Left cardiac atrium (tissue), 4 donors: ENCODE measurements at regions not wholly inside any gene's neighbourhood (a gene's known extent, or its start where the extent isn't known, plus 50 kb on each side); places are given as distances from the start of the nearest gene placed in this dataset.
"Not testable (repeated sequence)": the region's sequence is repeated elsewhere in the genome, so short reads cannot be mapped to it uniquely, and the experiment has no call there.

Experiments used
- ATAC-seq, 2 donors: fragments of 200-7000 bp; cut with Tn5 transposase; one replicate each; pipeline ENCODE4 v1.9.1; 2020; ENCODE audit warnings: mild to moderate bottlenecking in 2 of 2, moderate library complexity in 2 of 2
- DNase-seq: peaks from one replicate; pipeline ENCODE4 v3.0.0-alpha.2; 2020
- intact Hi-C, 2 donors: fragments of 100-400 bp; cut with DNase I; formaldehyde crosslinking; loops; one replicate each; pipeline versions ENCODE4 v1.14.1 to v1.15.1; 2022 to 2023
- donor health status: DM: no; HTN: yes; CAD: no.
- donor health status: DM: no; HTN: yes; CAD: no; lungs with severe emphysema.
- donor health status: DM: yes; HTN: yes; CAD: no.
- donor health status: Dilated cardiomyopathy.

DNA sequence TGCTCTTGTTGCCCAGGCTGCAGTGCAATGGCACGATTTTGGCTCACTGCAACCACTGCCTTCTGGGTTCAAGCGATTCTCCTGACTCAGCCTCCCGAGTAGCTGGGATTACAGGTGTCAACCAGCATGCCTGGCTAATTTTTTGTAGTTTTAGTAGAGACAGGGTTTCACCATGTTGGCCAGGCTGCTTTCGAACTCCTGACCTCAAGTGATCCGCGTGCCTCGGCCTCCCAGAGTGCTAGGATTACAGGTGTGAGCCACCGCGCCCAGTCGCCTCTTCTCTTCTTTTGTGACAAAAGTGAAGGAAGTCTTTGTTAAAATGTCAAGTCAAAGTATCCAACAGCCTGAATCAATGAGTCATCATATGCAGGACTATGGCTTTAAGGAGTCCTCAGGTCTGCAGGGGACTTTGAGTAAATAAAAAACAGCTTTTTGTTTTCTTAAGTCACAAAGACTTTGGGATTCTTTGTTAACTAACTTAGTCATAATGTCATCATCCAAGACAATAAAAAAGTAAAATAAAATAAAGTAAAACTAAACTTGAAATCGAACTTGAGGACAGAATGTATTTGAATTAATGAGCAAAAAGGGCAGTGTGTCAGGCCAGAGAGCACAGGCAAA lies 1153.2 kb downstream of the SUCLG1 start:
- DNase-seq (no peak), ATAC-seq (no peak)
- intact Hi-C loops = no loop called here

DNA sequence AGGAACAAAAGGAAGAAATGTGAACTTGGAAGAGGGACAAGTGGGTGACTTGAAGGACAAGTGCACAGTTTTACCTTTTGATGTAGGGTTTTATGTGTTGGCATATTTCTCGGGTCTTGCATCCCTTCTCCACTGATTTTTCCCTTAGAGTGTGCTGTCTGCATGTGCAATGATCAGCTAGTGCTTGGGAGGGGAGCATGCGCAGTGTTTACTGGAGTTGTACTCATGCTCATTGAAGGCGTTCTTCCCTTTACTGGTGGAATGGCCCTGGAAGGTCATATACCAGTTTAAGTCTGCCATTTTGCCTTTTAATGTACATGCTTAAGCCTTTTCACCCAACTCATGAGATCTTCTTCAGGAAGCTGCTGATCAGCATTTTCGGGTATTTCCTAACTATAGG lies 1168.0 kb downstream of the SUCLG1 start:
- DNase-seq (no peak), ATAC-seq (no peak)
- intact Hi-C loops = no loop called here

DNA sequence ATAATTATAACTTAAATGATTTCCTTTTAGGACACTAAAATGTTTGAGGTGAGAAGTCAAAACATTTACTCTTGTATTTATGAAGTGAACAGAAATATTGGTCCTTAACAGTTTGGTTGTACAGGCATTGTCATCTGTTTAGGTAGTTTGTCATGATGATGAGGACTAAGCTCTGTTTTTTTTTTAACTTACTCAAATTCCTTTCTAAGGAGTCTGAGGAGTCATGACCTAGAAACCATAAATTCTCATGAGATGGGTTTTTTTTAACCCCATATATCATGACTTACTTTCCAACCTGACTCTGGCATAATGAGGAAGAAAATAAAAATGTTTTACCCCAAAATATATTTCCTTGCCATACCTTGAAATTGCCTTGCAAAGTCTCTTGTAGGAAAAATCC lies 1176.2 kb downstream of the SUCLG1 start:
- DNase-seq (no peak), ATAC-seq (no peak)
- intact Hi-C loops = no loop called here

DNA sequence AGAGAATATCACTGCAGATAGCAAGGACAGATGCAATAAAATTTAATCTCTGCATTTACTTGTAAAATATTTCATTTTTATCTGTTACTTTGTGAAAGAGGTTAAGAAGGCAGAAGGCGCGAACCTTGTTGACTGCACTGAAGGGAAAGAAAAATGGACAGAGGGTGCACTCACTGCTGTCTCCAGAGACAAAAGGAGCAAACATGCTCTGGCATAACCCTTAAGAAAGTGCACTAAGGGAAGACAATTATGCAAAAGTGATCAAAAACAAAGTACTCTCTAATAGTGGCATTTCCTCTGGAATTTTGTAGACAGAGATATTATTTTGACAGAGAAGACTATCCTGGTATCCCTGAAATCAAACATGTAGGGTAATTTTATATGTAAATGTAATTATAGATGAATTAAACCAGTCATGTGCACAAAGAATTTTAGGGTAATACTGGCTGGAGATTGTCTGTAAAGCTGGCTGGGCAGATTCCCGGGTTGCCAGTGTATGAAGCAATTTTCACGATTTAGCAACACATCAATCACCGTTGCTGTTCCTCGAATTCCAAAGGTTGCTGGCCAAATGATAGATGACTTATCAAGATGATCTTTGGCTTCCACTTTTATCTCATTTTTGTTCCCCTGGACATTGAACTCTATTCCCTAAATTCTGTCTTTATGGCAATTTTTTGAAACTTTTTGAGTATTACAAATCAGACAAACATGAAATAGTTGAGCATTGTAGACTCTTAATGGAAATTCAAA lies 1176.9 kb downstream of the SUCLG1 start:
- DNase-seq (no peak), ATAC-seq (no peak)
- intact Hi-C loops = no loop called here

DNA sequence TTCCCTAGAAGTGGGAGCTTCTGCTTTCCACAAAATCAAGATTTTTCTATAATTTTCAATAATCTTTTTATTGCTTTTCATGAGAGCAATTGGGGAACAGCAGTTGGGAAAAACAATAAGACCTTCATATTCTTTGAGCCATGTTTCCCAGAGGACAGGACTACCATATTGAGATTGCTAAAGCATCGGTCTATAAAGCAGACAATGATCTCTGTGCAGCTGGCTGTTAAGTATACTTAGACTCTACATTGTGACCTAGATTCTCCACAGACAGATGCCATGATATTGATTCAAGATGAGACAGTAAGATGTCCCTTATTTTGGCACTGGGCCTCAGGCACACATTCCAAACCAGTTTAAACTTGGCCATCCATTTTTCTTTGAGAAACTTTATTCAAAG lies 1178.7 kb downstream of the SUCLG1 start:
- ATAC-seq (no peak), DNase-seq (no peak)
- intact Hi-C loops = no loop called here

DNA sequence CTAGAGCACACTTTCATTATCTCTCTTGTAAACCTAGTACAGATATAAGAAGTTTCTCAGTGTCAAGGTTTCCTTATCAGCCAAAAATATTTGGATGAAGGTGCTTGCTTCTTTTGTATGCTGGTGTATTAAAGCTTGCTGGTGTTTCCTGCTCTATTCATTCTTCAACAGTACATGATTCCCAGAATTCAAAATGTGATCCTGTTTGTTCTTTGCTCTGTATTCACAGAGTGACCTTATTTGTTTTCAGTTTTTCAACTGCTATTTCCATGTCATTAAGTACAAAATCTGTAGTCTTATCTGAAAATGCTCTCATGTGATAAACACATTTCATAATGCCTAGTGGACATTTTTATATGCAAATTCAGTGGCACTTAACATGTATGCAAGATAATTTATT lies 1185.8 kb downstream of the SUCLG1 start:
- DNase-seq (no peak), ATAC-seq (no peak)
- intact Hi-C loops = no loop called here

DNA sequence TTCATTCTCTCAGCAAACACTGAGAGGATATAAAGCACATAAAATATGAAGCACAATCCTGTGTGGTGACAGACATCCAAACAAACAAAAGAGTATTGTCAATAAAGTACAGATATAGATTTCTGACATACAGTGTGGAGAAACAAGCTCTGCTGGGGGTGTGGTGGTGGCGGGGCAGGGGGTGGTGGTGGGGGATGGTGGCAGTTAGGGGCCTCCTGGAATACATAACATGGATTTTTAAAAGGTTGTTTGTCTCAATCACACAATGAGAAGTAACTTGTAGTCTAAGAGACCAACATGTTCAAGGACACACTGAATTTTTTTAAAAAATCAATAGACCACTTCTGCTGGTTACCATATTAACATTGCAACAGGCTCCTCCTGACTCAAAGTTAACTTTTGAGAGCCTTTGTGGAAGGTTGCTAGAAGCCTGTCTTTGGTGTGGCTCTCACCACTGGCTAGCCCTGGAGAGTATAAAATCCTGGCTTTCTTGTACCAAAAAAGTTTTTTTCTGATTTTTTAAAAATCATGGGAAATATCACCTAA lies 1197.4 kb downstream of the SUCLG1 start:
- intact Hi-C loops = no loop called here
- DNase-seq = no peak
- ATAC-seq = no peak

DNA sequence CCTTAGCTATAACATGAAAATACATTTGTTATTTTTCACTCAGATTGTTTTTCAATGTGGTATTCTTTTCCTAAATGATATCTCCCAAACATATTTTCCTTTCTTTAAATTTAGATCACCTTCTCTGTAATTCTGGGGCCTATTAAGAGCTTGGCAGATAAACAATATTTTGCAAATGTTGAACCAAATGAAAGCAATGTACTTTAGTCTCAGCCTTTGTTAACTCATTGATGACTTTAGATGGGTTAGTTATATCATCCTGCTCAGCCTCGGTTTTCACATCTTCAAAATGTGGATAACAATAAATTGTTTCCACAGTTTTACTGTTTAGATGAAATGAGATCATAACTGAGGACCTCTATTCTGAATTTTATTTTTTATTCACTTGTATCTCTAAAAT lies 1205.2 kb downstream of the SUCLG1 start:
- DNase-seq (no peak), ATAC-seq (no peak)
- intact Hi-C loops = no loop called here

DNA sequence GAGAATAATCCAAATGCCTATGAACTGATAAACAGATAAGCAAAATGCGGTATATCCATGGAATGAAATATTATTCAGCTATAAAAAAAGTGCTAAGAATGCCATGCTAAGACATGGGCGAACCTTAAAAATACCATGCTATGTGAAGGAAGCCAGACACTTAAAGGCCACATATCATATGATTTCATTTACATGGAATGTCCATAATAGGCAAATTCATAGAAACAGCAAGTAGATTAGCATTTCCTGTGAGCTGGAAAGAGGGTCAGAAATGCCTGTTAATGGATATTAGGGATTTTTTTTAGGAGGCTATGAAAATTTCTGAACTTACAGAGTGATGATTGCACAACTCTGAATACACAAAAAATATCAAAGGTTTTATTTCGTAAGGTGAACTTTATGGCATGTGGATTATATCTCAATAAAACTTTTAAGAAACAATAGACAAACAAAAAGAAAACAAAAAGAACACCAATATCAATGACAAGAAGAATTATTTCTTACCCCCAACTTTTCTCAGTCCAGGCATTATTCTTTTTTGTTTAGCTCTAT lies 1207.7 kb downstream of the SUCLG1 start:
- DNase-seq = no peak
- intact Hi-C loops = no loop called here
- ATAC-seq = no peak

DNA sequence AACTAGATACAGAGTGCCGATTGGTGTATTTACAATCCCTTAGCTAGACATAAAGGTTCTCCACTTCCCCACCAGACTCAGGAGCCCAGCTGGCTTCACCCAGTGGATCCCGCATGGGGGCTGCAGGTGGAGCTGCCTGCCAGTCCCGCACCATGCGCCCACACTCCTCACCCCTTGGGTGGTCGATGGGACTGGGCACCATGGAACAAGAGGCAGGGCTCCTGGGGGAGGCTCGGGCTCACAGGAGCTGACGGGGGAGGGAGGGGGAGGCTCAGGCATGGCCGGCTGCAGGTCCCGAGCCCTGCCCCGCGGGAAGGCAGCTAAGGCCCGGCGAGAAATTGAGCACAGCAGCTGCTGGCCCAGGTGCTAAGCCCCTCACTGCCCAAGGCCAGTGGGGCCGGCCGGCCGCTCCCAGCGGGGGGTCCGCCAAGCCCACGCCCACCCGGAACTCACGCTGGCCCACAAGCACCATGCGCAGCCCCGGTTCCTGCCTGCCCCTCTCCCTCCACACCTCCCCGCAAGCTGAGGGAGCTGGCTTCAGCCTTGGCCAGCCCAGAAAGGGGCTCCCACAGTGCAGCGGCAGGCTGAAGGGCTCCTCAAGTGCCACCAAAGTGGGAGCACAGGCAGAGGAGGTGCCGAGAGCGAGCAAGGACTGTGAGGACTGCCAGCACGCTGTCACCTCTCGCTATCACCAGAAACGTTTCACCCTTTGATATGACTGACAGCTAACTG lies 1213.1 kb downstream of the SUCLG1 start:
- intact Hi-C loops, DNase-seq, ATAC-seq: not testable (repeated sequence)

DNA sequence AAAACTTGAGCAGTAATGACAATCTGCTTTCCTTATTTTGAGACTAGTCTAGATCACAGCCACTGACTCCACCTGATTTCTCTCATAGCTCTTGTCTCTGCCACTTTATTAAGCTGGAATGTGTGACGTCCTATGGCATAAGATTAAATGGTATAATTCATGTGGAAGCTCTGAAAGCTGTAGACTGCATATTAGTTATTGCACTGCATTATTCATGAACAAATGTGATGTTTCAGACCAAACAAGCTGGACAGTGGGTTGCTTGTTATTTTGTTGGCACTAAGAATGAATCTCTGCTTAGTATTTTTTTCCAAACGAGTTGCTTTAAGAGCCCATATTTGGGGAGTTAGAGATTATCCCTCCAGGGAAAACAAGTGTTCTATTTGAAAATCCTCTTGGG lies 1218.5 kb downstream of the SUCLG1 start:
- ATAC-seq (no peak), DNase-seq (no peak)
- intact Hi-C loops = no loop called here

DNA sequence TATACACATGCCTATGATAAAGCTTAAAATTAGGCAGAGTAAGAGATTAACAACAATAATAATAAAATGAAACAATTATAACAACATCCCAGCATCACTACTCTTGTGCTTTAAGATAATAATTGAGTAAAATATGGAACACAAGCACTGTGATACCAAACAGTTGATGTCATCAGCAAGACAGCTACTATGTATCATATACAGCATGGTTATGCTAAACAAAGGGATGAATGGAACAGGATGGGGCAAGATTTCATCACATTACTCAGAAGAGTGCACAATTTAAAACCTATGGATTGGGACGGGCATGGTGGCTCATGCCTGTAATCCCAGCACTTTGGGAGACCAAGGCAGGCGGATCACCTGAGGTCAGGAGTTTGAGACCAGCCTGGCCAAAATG lies 1221.0 kb downstream of the SUCLG1 start:
- no peak for ATAC-seq
- no peak for DNase-seq
- intact Hi-C loops = no loop called here

DNA sequence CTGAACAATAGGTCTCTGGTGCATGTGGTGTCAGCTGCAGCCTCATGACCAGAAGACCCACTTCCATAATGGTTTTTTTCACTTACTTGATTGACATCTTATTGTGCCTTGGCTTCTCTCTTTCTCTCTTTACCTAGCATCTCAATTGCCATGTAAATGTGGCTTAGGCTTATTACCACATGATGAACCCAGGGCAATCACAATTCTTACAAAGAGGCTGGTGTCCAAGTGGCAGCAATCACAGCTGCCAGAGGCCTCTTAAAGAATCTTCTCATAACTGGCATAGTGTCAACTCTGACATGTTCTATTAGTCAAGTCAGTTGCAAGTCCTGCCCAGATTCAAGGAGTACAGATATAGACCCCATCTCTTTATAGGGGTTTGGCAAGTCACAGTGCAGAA lies 1224.8 kb downstream of the SUCLG1 start:
- no peak for ATAC-seq
- DNase-seq = no peak
- intact Hi-C loops = no loop called here

DNA sequence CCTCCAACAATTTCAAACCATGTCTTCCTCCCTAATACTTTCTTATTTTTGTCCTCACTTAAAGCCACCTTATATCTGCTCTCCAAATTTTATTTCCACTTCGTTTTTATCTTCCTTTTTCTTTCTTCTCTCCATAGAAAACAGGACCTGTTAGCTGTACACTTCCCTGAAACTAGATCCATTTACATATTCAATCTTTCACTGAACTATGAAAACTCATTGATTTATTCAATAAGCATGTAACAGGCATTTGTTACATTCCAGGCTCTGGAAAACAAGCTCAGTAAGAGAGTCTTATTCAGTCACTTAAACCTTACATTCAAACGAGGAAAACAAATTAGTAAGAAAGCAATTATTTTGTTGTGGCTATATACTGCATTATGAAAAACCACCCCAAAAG lies 1225.3 kb downstream of the SUCLG1 start:
- no peak for DNase-seq
- intact Hi-C loops = no loop called here
- ATAC-seq = no peak

DNA sequence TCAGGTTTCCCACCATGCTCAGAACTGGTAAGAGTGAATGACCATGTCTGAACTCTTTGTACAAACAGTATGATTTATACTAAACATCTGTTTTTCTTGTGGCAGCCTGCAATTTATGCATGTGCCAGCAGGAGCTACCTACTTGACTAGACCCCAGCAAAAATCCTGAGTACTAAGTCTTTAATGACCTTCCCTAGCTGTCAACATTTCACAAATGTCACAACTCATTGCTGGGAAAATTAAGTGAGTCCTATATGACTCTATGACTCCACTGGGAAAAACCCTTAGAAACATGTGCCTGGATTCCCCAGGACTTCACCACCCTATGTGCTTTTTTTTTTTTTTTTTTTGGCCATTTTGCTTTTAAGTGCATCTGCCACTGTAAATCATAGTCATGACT lies 1225.8 kb downstream of the SUCLG1 start:
- intact Hi-C loops = no loop called here
- DNase-seq (no peak), ATAC-seq (no peak)

DNA sequence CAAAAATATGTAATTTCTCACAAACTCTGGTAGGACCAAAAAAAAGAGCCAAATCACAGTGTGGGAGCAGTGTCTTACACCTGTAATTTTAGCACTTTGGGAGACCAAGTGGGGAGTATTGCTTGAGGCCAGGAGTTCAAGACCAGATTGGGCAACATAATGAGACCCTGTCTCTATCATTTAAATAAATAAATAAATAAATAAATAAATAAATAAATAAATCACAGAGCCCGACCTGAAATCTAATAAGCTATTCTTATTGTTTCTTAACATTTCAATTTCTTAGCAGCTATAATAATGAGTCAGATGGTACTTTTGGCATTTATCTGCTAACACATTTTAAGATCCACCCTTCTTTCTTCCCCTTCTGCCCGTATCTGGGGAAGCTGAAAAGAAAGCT lies 1229.6 kb downstream of the SUCLG1 start:
- intact Hi-C loops = no loop called here
- no peak for DNase-seq
- ATAC-seq = no peak

DNA sequence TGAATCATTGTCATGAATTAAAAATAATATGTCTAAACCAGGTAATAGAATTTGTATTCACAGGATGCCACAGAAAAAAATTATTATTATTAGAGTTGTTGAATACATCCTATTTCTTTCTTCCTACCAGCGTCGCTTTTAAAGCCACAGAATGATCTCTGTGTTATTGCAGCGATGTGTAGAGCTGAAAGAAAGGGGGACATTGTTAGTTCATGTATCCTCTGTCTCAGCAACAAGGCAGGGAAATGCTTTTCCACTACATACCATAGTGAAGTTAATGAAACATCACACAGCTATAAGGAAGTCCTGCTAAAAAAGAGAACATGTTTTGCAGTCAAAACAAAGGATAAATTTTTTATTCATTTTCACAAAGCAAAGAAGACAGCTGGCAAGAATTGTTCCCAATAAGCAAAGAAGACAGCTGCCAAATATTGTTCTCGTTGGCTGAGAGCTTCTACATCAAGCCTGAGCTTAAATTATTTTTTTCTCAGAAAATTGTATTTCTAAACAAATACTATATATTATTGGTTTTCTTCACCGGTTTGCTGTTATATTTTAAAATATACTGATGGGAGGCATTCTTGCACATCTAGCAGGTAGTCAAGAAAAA lies 1234.4 kb downstream of the SUCLG1 start:
- no peak for DNase-seq
- no peak for ATAC-seq
- intact Hi-C loops = no loop called here

DNA sequence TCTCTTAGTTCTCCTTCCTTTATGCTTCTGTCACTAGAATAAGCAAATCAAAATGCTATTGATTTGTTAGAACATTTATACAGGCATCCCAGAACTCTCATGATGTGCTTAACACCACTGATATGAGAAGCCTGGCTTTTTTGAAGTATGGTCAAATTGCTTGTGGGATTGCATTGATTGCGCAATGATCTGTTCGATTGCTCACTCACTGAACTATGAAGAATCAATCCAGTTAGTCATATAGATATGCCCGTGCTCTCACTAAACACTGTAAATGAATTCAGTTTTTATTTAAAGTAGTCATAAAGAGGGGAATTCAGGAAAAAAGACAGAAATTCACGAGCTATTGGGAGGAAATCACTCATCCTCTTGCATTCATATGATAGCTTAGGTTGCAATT lies 1237.8 kb downstream of the SUCLG1 start:
- ATAC-seq (no peak), DNase-seq (no peak)
- intact Hi-C loops = no loop called here

DNA sequence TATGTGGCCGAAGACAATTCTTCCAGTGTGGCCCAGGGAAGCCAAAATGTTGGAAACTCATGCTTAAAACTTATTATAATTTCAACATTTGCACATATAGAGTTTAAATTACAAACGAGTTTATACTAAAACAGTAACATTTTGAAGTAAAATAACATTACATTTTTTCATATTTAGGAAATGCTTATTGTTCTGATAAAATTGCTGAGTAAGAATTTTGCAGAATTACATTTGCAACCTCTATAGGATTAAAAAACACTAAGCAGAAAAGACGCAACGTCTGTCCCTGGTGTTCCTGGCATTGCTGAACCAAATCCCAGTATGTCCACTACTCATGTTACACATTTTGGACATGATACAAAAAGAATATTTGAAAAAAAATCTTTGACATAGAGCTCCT lies 1241.2 kb downstream of the SUCLG1 start:
- intact Hi-C loops = no loop called here
- ATAC-seq (no peak), DNase-seq (no peak)

DNA sequence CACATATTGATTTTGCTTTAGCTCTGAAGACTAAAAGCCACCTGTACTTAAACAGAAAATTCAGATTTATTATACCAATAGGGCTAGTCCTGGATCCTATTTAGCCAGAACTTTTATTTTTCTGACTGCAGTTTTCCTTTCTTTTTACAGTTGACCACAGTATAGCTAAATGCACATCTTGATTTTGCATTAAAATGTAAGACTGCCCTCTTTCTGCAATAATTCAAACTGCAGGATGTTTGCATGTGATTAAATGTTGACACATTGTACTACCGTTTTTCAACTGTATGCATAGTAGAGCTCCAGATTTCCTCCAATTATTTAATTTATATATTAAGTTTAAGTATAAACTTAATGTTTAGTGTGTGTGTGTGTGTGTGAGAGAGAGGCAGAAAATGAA lies 1262.9 kb downstream of the SUCLG1 start:
- intact Hi-C loops = no loop called here
- peak in 1 of 2 donors; percentile 15 for ATAC-seq
- DNase-seq = no peak
